Cardiac muscle cell (in vitro differentiated cells and primary cell): ENCODE measurements at regions not wholly inside any gene's neighbourhood (a gene's known extent, or its start where the extent isn't known, plus 50 kb on each side); places are given as distances from the start of the nearest gene placed in this dataset.

Experiments used
- DNase-seq, 2 donors: peaks; one replicate each; pipeline versions ENCODE4 v3.0.0 to v3.0.0-alpha.2; 2010 to 2017; ENCODE audit warnings: low read depth in 1 of 2, low spot score in 1 of 2
- H3K27ac ChIP-seq: fragments of 200-600 bp; sonication (generic); 2 replicates; pipeline ENCODE4 v1.5.1; 2016
- H3K27me3 ChIP-seq: fragments of 200-600 bp; sonication (generic); 2 replicates; pipeline ENCODE4 v1.6.0; 2016; ENCODE audit warnings: control low read depth
- H3K36me3 ChIP-seq: fragments of 200-600 bp; sonication (generic); 2 replicates; pipeline ENCODE4 v1.5.1; 2016; ENCODE audit warnings: control low read depth
- H3K4me1 ChIP-seq: fragments of 200-600 bp; sonication (generic); 2 replicates; pipeline ENCODE4 v1.8.1; 2017; ENCODE audit warnings: low read depth, mild to moderate bottlenecking, mixed run types
- H3K4me3 ChIP-seq: fragments of 200-600 bp; sonication (generic); 2 replicates; pipeline ENCODE4 v1.5.1; 2016; ENCODE audit warnings: mild to moderate bottlenecking
- H3K9me3 ChIP-seq: fragments of 200-600 bp; sonication (generic); 2 replicates; pipeline ENCODE4 v1.5.1; 2017; ENCODE audit warnings: low read depth, mild to moderate bottlenecking, control low read depth
- TF ChIP-seq, protein P1 (sequence below): IDR thresholded peaks from 2 replicates; pipeline ENCODE4 v1.5.1; 2012; ENCODE audit warnings: low read depth, mild to moderate bottlenecking, low read length

DNA sequence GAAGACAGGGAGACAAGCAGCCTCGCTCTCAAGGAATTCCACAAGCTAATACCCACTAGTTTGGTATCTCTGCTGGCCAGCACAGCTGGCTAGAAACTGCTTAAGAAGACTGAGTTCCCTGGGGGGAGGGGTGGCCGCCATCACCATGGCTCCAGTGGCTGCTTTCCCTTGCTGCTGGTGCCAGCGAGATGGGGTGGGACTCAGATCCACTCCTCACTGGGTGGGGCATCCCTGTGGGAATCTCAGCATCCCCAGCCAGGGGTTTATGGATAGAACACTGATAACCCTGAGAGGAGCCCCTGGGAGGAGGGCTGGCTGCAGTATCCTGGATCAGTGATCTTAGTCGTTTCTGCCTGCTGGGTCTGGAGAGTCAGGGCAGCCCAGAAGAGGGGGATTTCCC lies 170.6 kb upstream of the MDGA2 start:
- Histone ChIP-seq H3K27ac (no peak overlapping the region), H3K4me3 (no peak overlapping the region), H3K27me3 (no peaks in the 10 kb centered on the region), H3K9me3 (no peaks in the 10 kb centered on the region), H3K36me3 (no peaks in the 10 kb centered on the region), H3K4me1 (no peaks in the 10 kb centered on the region)
- TF ChIP-seq, protein P1, sequence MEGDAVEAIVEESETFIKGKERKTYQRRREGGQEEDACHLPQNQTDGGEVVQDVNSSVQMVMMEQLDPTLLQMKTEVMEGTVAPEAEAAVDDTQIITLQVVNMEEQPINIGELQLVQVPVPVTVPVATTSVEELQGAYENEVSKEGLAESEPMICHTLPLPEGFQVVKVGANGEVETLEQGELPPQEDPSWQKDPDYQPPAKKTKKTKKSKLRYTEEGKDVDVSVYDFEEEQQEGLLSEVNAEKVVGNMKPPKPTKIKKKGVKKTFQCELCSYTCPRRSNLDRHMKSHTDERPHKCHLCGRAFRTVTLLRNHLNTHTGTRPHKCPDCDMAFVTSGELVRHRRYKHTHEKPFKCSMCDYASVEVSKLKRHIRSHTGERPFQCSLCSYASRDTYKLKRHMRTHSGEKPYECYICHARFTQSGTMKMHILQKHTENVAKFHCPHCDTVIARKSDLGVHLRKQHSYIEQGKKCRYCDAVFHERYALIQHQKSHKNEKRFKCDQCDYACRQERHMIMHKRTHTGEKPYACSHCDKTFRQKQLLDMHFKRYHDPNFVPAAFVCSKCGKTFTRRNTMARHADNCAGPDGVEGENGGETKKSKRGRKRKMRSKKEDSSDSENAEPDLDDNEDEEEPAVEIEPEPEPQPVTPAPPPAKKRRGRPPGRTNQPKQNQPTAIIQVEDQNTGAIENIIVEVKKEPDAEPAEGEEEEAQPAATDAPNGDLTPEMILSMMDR: no peak
- DNase-seq: no peak

DNA sequence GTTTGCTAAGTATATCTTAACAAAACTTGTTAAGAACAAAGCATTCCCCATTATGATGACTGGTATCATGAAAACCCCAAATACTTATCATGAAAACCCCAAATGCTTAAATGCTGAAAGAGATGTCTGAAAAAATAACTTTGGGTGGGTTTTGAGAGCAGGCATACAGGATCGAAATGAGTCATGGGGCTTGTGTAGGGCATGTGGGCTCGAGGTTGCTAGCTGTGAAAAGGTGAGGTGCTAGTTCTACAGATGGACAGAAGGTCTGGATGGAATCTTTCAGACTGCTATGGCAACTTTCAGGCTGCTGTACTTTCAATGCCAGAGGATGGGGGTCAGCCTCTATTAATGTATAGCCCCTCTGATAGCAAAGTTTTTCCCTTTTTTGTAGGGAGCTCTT lies 167.8 kb upstream of the MDGA2 start:
- H3K27ac ChIP-seq: no peak overlapping the region
- no peak for DNase-seq
- H3K4me1 ChIP-seq: no peaks in the 10 kb centered on the region
- no peaks in the 10 kb centered on the region for H3K27me3 ChIP-seq
- TF ChIP-seq, protein P1: no peak
- no peaks in the 10 kb centered on the region for H3K9me3 ChIP-seq
- no peaks in the 10 kb centered on the region for H3K36me3 ChIP-seq
- no peak overlapping the region for H3K4me3 ChIP-seq

DNA sequence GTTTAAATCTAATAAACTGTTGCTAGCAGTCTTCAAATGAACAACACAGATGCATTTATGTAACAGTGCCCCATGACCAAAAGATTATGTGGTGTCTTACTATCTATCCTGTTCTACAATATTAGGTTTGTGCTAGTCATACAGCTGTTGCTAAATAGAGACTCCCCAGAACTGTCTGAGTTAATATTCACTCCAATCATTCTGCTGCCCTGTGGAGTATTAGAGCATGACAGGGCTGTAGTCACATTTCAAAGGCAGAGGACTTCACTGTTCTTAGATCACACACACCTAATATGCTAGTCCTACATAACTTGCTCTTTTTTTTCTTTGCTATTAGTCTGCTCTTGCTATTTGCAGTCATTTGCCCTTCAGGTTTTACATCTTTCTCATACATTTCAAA lies 157.6 kb upstream of the MDGA2 start:
- DNase-seq: no peak
- Histone ChIP-seq H3K27ac (no peak overlapping the region), H3K27me3 (no peaks in the 10 kb centered on the region), H3K4me1 (no peaks in the 10 kb centered on the region), H3K4me3 (no peak overlapping the region), H3K36me3 (no peaks in the 10 kb centered on the region), H3K9me3 (no peaks in the 10 kb centered on the region)
- TF ChIP-seq, protein P1: no peak

DNA sequence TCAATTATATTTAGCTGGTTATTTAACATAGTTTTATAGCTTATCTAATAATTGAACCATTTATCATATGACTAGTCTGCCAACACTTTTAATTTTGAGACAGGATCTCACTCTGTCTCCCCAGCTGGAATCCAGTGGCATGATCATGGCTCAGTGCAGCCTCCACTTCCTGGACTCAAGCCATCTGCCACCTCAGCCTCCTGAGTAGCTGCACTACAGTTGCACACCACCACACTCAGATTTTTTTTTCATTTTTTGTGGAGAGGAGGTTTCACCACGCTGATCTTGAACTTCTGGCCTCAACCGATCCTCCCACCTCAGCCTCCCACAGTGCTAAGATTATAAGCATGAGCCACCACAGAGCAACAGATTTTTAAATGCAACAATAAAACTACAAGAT lies 151.4 kb upstream of the MDGA2 start:
- H3K9me3 ChIP-seq: no peaks in the 10 kb centered on the region
- H3K4me1 ChIP-seq: no peaks in the 10 kb centered on the region
- H3K27ac ChIP-seq: no peak overlapping the region
- H3K36me3 ChIP-seq: no peaks in the 10 kb centered on the region
- TF ChIP-seq, protein P1: no peak
- no peaks in the 10 kb centered on the region for H3K27me3 ChIP-seq
- no peak overlapping the region for H3K4me3 ChIP-seq
- no peak for DNase-seq

DNA sequence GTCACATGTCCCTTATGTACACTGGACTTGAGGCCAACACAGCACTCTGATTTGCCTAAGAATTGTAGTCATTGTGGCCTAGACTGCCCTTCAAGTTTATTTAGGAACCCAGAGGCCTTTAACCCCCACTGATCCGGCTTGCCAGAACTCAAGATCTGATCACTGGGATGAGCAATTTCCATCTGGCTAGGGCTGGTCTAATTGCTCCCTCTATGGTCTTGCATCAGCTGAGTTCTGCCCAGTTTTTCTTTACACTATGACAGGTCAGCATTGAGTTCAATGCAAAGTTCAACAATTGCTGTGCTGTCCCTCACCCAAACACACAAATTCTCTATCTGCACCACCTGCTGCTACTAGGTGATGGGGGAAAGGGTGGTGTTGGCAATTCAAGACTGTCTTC lies 146.9 kb upstream of the MDGA2 start:
- Histone ChIP-seq H3K27me3 (no peaks in the 10 kb centered on the region), H3K4me1 (no peaks in the 10 kb centered on the region), H3K4me3 (no peak overlapping the region), H3K27ac (no peak overlapping the region), H3K36me3 (no peaks in the 10 kb centered on the region), H3K9me3 (no peaks in the 10 kb centered on the region)
- TF ChIP-seq, protein P1: no peak
- DNase-seq: no peak

DNA sequence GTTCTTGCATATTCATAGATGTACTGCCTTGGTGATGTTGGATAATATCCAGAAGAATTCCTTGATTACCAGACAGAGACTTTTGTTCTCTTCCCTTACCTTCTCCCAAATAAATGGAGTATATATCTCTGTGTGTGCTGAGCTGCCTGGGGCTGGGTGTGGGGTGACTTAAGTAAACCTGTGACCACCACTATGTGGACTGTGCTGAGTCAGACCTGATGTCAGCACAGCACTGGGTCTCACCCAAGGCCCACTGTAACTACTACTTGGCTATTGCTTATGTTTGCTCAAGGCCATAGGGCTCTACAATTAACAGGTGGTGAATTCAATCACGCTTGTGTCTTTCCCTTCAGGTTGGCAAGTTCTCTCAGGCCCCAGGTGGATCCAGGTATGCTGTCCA lies 145.7 kb upstream of the MDGA2 start:
- Histone ChIP-seq H3K27ac (no peak overlapping the region), H3K9me3 (no peaks in the 10 kb centered on the region), H3K4me3 (no peak overlapping the region), H3K27me3 (no peaks in the 10 kb centered on the region), H3K36me3 (no peaks in the 10 kb centered on the region), H3K4me1 (no peaks in the 10 kb centered on the region)
- DNase-seq: no peak
- TF ChIP-seq, protein P1: no peak
